GM19035 (cell line): ENCODE measurements at regions not wholly inside any gene's neighbourhood (a gene's known extent, or its start where the extent isn't known, plus 50 kb on each side); places are given as distances from the start of the nearest gene placed in this dataset.
"Not testable (repeated sequence)": the region's sequence is repeated elsewhere in the genome, so short reads cannot be mapped to it uniquely, and the experiment has no call there.

Experiments
- ATAC-seq: cut with Tn5 transposase; IDR thresholded peaks from one replicate; pipeline ENCODE4 v1.9.1; 2021; ENCODE audit not compliant: unreplicated experiment

GRCh38 chr6:92752114-92752513, 667.2 kb downstream of the EPHA7 start:
- no peak for ATAC-seq

- ATAC-seq: no peak
Measured at GRCh38 chr6:92748131-92748530, 671.2 kb downstream of the EPHA7 start.

- ATAC-seq: no peak
Measured at GRCh38 chr6:92737983-92738382, 681.4 kb downstream of the EPHA7 start.

- no peak for ATAC-seq
Measured at GRCh38 chr6:92723390-92723931, 695.9 kb downstream of the EPHA7 start.

GRCh38 chr6:92719773-92720172, 699.6 kb downstream of the EPHA7 start:
- ATAC-seq: no peak

- no peak for ATAC-seq
Measured at GRCh38 chr6:92716638-92717037, 702.7 kb downstream of the EPHA7 start.

GRCh38 chr6:92715991-92716390, 703.4 kb downstream of the EPHA7 start:
- no peak for ATAC-seq

GRCh38 chr6:92714346-92714745, 705.0 kb downstream of the EPHA7 start:
- ATAC-seq: no peak

GRCh38 chr6:92710048-92710447, 709.3 kb downstream of the EPHA7 start:
- peak; percentile 75 for ATAC-seq

GRCh38 chr6:92708945-92709344, 710.4 kb downstream of the EPHA7 start:
- ATAC-seq: no peak

GRCh38 chr6:92708270-92708669, 711.1 kb downstream of the EPHA7 start:
- ATAC-seq: no peak

GRCh38 chr6:92706976-92707375, 712.4 kb downstream of the EPHA7 start:
- ATAC-seq: no peak

GRCh38 chr6:92701425-92702096, 717.8 kb downstream of the EPHA7 start:
- no peak for ATAC-seq

- ATAC-seq: no peak
Measured at GRCh38 chr6:92700411-92700810, 718.9 kb downstream of the EPHA7 start.

- no peak for ATAC-seq
Measured at GRCh38 chr6:92690997-92691599, 728.3 kb downstream of the EPHA7 start.

- ATAC-seq: no peak
Measured at GRCh38 chr6:92688342-92688741, 731.0 kb downstream of the EPHA7 start.

- ATAC-seq: no peak
Measured at GRCh38 chr6:92687278-92687677, 732.1 kb downstream of the EPHA7 start.

GRCh38 chr6:92684386-92684785, 735.0 kb downstream of the EPHA7 start:
- ATAC-seq: no peak

GRCh38 chr6:92683748-92684147, 735.6 kb downstream of the EPHA7 start:
- ATAC-seq: no peak

- ATAC-seq: no peak
Measured at GRCh38 chr6:92682516-92683398, 736.6 kb downstream of the EPHA7 start.

- no peak for ATAC-seq
Measured at GRCh38 chr6:92681401-92681800, 738.0 kb downstream of the EPHA7 start.

- ATAC-seq: not testable (repeated sequence)
Measured at GRCh38 chr6:92671462-92671861, 747.9 kb downstream of the EPHA7 start.
